ENCODE measurements at regions not wholly inside any gene's neighbourhood (a gene's known extent, or its start where the extent isn't known, plus 50 kb on each side); places are given as distances from the start of the nearest gene placed in this dataset.
"Not testable (repeated sequence)": the region's sequence is repeated elsewhere in the genome, so short reads cannot be mapped to it uniquely, and the experiment has no call there.

GRCh38 chr11:104682206-104682605 lies 216.1 kb downstream of the CASP12 start:
- Histone ChIP-seq H3K4me3 (ENCODE audit: low read length) (no peak overlapping the region), H2AFZ (ENCODE audit: low read depth, low read length) (no peak overlapping the region), H3K27me3 (ENCODE audit: insufficient read depth, low read length) (no peaks in the 10 kb centered on the region), H3K9me3 (ENCODE audit: low read length) (no peaks in the 10 kb centered on the region), H3K36me3 (ENCODE audit: insufficient read depth, low read length) (no peaks in the 10 kb centered on the region), H3K4me1 (ENCODE audit: insufficient read depth, low read length) (no peaks in the 10 kb centered on the region)

GRCh38 chr11:104679258-104679657 lies 219.0 kb downstream of the CASP12 start:
- no peaks in the 10 kb centered on the region for H3K36me3 ChIP-seq (ENCODE audit: insufficient read depth, low read length)
- no peak overlapping the region for H2AFZ ChIP-seq (ENCODE audit: low read depth, low read length)

GRCh38 chr11:104678408-104678807 lies 219.9 kb downstream of the CASP12 start:
- H3K4me3 ChIP-seq (ENCODE audit: low read length), result no peak overlapping the region
- no peak overlapping the region for H2AFZ ChIP-seq (ENCODE audit: low read depth, low read length)
- no peaks in the 10 kb centered on the region for H3K9me3 ChIP-seq (ENCODE audit: low read length)
- no peaks in the 10 kb centered on the region for H3K27me3 ChIP-seq (ENCODE audit: insufficient read depth, low read length)
- no peaks in the 10 kb centered on the region for H3K36me3 ChIP-seq (ENCODE audit: insufficient read depth, low read length)
- H3K4me1 ChIP-seq (ENCODE audit: insufficient read depth, low read length), result no peaks in the 10 kb centered on the region

More at GRCh38 chr11:104679258-104679657, 219.0 kb downstream of the CASP12 start:
- no peak overlapping the region for H3K4me3 ChIP-seq (ENCODE audit: low read length)
- no peaks in the 10 kb centered on the region for H3K27me3 ChIP-seq (ENCODE audit: insufficient read depth, low read length)
- no peaks in the 10 kb centered on the region for H3K9me3 ChIP-seq (ENCODE audit: low read length)
- H3K4me1 ChIP-seq (ENCODE audit: insufficient read depth, low read length), result no peaks in the 10 kb centered on the region

GRCh38 chr11:104677069-104677468 lies 221.2 kb downstream of the CASP12 start:
- H3K4me3 ChIP-seq (ENCODE audit: low read length); H2AFZ ChIP-seq (ENCODE audit: low read depth, low read length); H3K27me3 ChIP-seq (ENCODE audit: insufficient read depth, low read length); H3K9me3 ChIP-seq (ENCODE audit: low read length); H3K4me1 ChIP-seq (ENCODE audit: insufficient read depth, low read length); H3K36me3 ChIP-seq (ENCODE audit: insufficient read depth, low read length): not testable (repeated sequence)

- Histone ChIP-seq H3K27me3 (ENCODE audit: insufficient read depth, low read length) (no peaks in the 10 kb centered on the region), H3K4me3 (ENCODE audit: low read length) (no peak overlapping the region), H3K9me3 (ENCODE audit: low read length) (no peaks in the 10 kb centered on the region), H2AFZ (ENCODE audit: low read depth, low read length) (no peak overlapping the region), H3K4me1 (ENCODE audit: insufficient read depth, low read length) (peaks cover 3% of the 10 kb centered on the region), H3K36me3 (ENCODE audit: insufficient read depth, low read length) (no peaks in the 10 kb centered on the region)
Observed at GRCh38 chr11:104672897-104673296, 225.4 kb downstream of the CASP12 start.

- no peak overlapping the region for H2AFZ ChIP-seq (ENCODE audit: low read depth, low read length)
- no peak overlapping the region for H3K4me3 ChIP-seq (ENCODE audit: low read length)
- no peaks in the 10 kb centered on the region for H3K36me3 ChIP-seq (ENCODE audit: insufficient read depth, low read length)
- no peaks in the 10 kb centered on the region for H3K27me3 ChIP-seq (ENCODE audit: insufficient read depth, low read length)
- no peaks in the 10 kb centered on the region for H3K9me3 ChIP-seq (ENCODE audit: low read length)
- peaks cover 3% of the 10 kb centered on the region for H3K4me1 ChIP-seq (ENCODE audit: insufficient read depth, low read length)
Observed at GRCh38 chr11:104668797-104669463, 229.3 kb downstream of the CASP12 start.

- H3K27me3 ChIP-seq (ENCODE audit: insufficient read depth, low read length), result no peaks in the 10 kb centered on the region
- peaks cover 3% of the 10 kb centered on the region for H3K4me1 ChIP-seq (ENCODE audit: insufficient read depth, low read length)
- no peaks in the 10 kb centered on the region for H3K9me3 ChIP-seq (ENCODE audit: low read length)
- no peaks in the 10 kb centered on the region for H3K36me3 ChIP-seq (ENCODE audit: insufficient read depth, low read length)
- H2AFZ ChIP-seq (ENCODE audit: low read depth, low read length), result no peak overlapping the region
- H3K4me3 ChIP-seq (ENCODE audit: low read length), result no peak overlapping the region
Observed at GRCh38 chr11:104666624-104667023, 231.6 kb downstream of the CASP12 start.

- H3K4me3 ChIP-seq (ENCODE audit: low read length), result no peak overlapping the region
- no peaks in the 10 kb centered on the region for H3K36me3 ChIP-seq (ENCODE audit: insufficient read depth, low read length)
- H3K4me1 ChIP-seq (ENCODE audit: insufficient read depth, low read length), result peaks cover 3% of the 10 kb centered on the region
- no peak overlapping the region for H2AFZ ChIP-seq (ENCODE audit: low read depth, low read length)
- H3K9me3 ChIP-seq (ENCODE audit: low read length), result no peaks in the 10 kb centered on the region
- H3K27me3 ChIP-seq (ENCODE audit: insufficient read depth, low read length), result no peaks in the 10 kb centered on the region
Observed at GRCh38 chr11:104665641-104666040, 232.6 kb downstream of the CASP12 start.

GRCh38 chr11:104663190-104664140 lies 234.8 kb downstream of the CASP12 start:
- Histone ChIP-seq H3K36me3 (ENCODE audit: insufficient read depth, low read length) (no peaks in the 10 kb centered on the region), H3K27me3 (ENCODE audit: insufficient read depth, low read length) (no peaks in the 10 kb centered on the region), H3K4me3 (ENCODE audit: low read length) (no peak overlapping the region), H3K4me1 (ENCODE audit: insufficient read depth, low read length) (no peaks in the 10 kb centered on the region), H2AFZ (ENCODE audit: low read depth, low read length) (no peak overlapping the region), H3K9me3 (ENCODE audit: low read length) (no peaks in the 10 kb centered on the region)

GRCh38 chr11:104661901-104662300 lies 236.4 kb downstream of the CASP12 start:
- H3K9me3 ChIP-seq (ENCODE audit: low read length), result no peaks in the 10 kb centered on the region
- no peaks in the 10 kb centered on the region for H3K4me1 ChIP-seq (ENCODE audit: insufficient read depth, low read length)
- H3K4me3 ChIP-seq (ENCODE audit: low read length), result no peak overlapping the region
- H2AFZ ChIP-seq (ENCODE audit: low read depth, low read length), result no peak overlapping the region
- H3K36me3 ChIP-seq (ENCODE audit: insufficient read depth, low read length), result no peaks in the 10 kb centered on the region
- no peaks in the 10 kb centered on the region for H3K27me3 ChIP-seq (ENCODE audit: insufficient read depth, low read length)

- Histone ChIP-seq H3K4me3 (ENCODE audit: low read length) (no peak overlapping the region), H3K4me1 (ENCODE audit: insufficient read depth, low read length) (no peaks in the 10 kb centered on the region), H3K36me3 (ENCODE audit: insufficient read depth, low read length) (no peaks in the 10 kb centered on the region), H3K9me3 (ENCODE audit: low read length) (no peaks in the 10 kb centered on the region), H3K27me3 (ENCODE audit: insufficient read depth, low read length) (no peaks in the 10 kb centered on the region), H2AFZ (ENCODE audit: low read depth, low read length) (no peak overlapping the region)
Observed at GRCh38 chr11:104661471-104661870, 236.8 kb downstream of the CASP12 start.

- Histone ChIP-seq H3K4me3 (ENCODE audit: low read length) (no peak overlapping the region), H3K9me3 (ENCODE audit: low read length) (no peaks in the 10 kb centered on the region), H2AFZ (ENCODE audit: low read depth, low read length) (no peak overlapping the region), H3K4me1 (ENCODE audit: insufficient read depth, low read length) (no peaks in the 10 kb centered on the region), H3K36me3 (ENCODE audit: insufficient read depth, low read length) (no peaks in the 10 kb centered on the region), H3K27me3 (ENCODE audit: insufficient read depth, low read length) (no peaks in the 10 kb centered on the region)
Observed at GRCh38 chr11:104658177-104658576, 240.1 kb downstream of the CASP12 start.

- H3K4me1 ChIP-seq (ENCODE audit: insufficient read depth, low read length), result no peaks in the 10 kb centered on the region
- H3K36me3 ChIP-seq (ENCODE audit: insufficient read depth, low read length), result no peaks in the 10 kb centered on the region
- no peaks in the 10 kb centered on the region for H3K9me3 ChIP-seq (ENCODE audit: low read length)
Observed at GRCh38 chr11:104657083-104657482, 241.2 kb downstream of the CASP12 start.

More at GRCh38 chr11:104657083-104657482, 241.2 kb downstream of the CASP12 start:
- H3K4me3 ChIP-seq (ENCODE audit: low read length), result no peak overlapping the region
- no peaks in the 10 kb centered on the region for H3K27me3 ChIP-seq (ENCODE audit: insufficient read depth, low read length)
- H2AFZ ChIP-seq (ENCODE audit: low read depth, low read length), result no peak overlapping the region
